CD14-positive monocyte (primary cell): ENCODE measurements at regions not wholly inside any gene's neighbourhood (a gene's known extent, or its start where the extent isn't known, plus 50 kb on each side); places are given as distances from the start of the nearest gene placed in this dataset.

Experiments
- DNase-seq, 3 donors: peaks; one replicate each; pipeline ENCODE4 v3.0.0-alpha.2; 2011 to 2022
- H2AFZ ChIP-seq: 2 replicates; pipeline ENCODE4 v1.6.0; 2012; ENCODE audit warnings: mild to moderate bottlenecking, low read depth, low read length, inconsistent platforms; ENCODE audit not compliant: insufficient read depth, poor library complexity, severe bottlenecking
- H3K27ac ChIP-seq, 2 donors: 1 replicate in 1 of 2; 2 replicates in 1 of 2; pipeline ENCODE4 v1.5.1; 2012 to 2013; ENCODE audit warnings: low read length in 2 of 2, control low read depth in 1 of 2, inconsistent platforms in 1 of 2, low read depth in 1 of 2, mild to moderate bottlenecking in 1 of 2
- H3K27me3 ChIP-seq, 2 donors: one replicate each; pipeline versions ENCODE4 v1.6.0 to v1.6.1; 2011 to 2013; ENCODE audit warnings: low read length in 2 of 2; ENCODE audit not compliant: control insufficient read depth in 2 of 2, insufficient read depth in 2 of 2
- H3K36me3 ChIP-seq, 2 donors: replicated peaks in 1 of 2; 1 replicate in 1 of 2; 2 replicates in 1 of 2; pipeline versions ENCODE4 v1.5.1 to v1.6.1; 2012 to 2013; ENCODE audit warnings: low read length in 2 of 2, control low read depth in 1 of 2, inconsistent platforms in 1 of 2, mild to moderate bottlenecking in 1 of 2; ENCODE audit not compliant: insufficient read depth in 2 of 2, control insufficient read depth in 1 of 2
- H3K4me1 ChIP-seq, 2 donors: 1 replicate in 1 of 2; 2 replicates in 1 of 2; pipeline versions ENCODE4 v1.5.1 to v1.6.1; 2012 to 2013; ENCODE audit warnings: low read length in 2 of 2, control low read depth in 1 of 2, inconsistent platforms in 1 of 2, mild to moderate bottlenecking in 1 of 2, moderate library complexity in 1 of 2; ENCODE audit not compliant: insufficient read depth in 2 of 2, control insufficient read depth in 1 of 2
- H3K4me2 ChIP-seq: replicated peaks from 2 replicates; pipeline ENCODE3; 2012; ENCODE audit warnings: low read length, moderate library complexity, mild to moderate bottlenecking; ENCODE audit not compliant: poor library complexity, severe bottlenecking; ENCODE audit errors: extremely low read depth
- H3K4me3 ChIP-seq, 3 experiments: fragments of 200-600 bp in 1 of 3; sonication (generic) in 1 of 3; replicated peaks in 1 of 3; 1 replicate in 2 of 3; 2 replicates in 1 of 3; pipeline ENCODE4 v1.5.1; 2011 to 2013; ENCODE audit warnings: low read length in 3 of 3, mild to moderate bottlenecking in 3 of 3, control low read depth in 2 of 3, low read depth in 2 of 3, inconsistent platforms in 1 of 3, moderate library complexity in 1 of 3
- H3K79me2 ChIP-seq: 2 replicates; pipeline ENCODE4 v1.6.0; 2012; ENCODE audit warnings: mild to moderate bottlenecking, control low read depth, inconsistent platforms, low read length, moderate library complexity; ENCODE audit not compliant: insufficient read depth
- H3K9ac ChIP-seq: 2 replicates; pipeline ENCODE4 v1.6.0; 2017; ENCODE audit warnings: low read length, mild to moderate bottlenecking; ENCODE audit not compliant: insufficient read depth, poor library complexity, severe bottlenecking
- H3K9me3 ChIP-seq, 2 donors: replicated peaks in 1 of 2; 1 replicate in 1 of 2; 2 replicates in 1 of 2; pipeline versions ENCODE4 v1.5.1 to v1.6.1; 2012 to 2013; ENCODE audit warnings: low read length in 2 of 2, control low read depth in 1 of 2; ENCODE audit not compliant: control insufficient read depth in 1 of 2, insufficient read depth in 1 of 2
- H4K20me1 ChIP-seq: 2 replicates; pipeline ENCODE4 v1.6.0; 2012; ENCODE audit warnings: mild to moderate bottlenecking, low read length, control low read depth, moderate library complexity; ENCODE audit not compliant: insufficient read depth
- H3K27ac Mint-ChIP-seq, 7 donors: one replicate each; pipeline ENCODE4 v1.8.0; 2020; ENCODE audit warnings: mild to moderate bottlenecking in 7 of 7, mixed read lengths in 7 of 7, moderate library complexity in 6 of 7, inconsistent platforms in 2 of 7
- H3K27me3 Mint-ChIP-seq, 3 donors: one replicate each; pipeline ENCODE4 v1.8.0; 2021 to 2022; ENCODE audit warnings: low read depth in 3 of 3, mild to moderate bottlenecking in 3 of 3, mixed read lengths in 3 of 3, moderate library complexity in 3 of 3, inconsistent platforms in 1 of 3
- H3K36me3 Mint-ChIP-seq, 2 donors: one replicate each; pipeline ENCODE4 v1.8.0; 2020; ENCODE audit warnings: mixed read lengths in 2 of 2, inconsistent platforms in 1 of 2, mild to moderate bottlenecking in 1 of 2
- H3K4me1 Mint-ChIP-seq: one replicate; pipeline ENCODE4 v1.8.0; 2020; ENCODE audit warnings: mild to moderate bottlenecking, mixed read lengths
- H3K4me3 Mint-ChIP-seq, 2 donors: one replicate each; pipeline ENCODE4 v1.8.0; 2020; ENCODE audit warnings: mild to moderate bottlenecking in 2 of 2, mixed read lengths in 2 of 2, moderate library complexity in 1 of 2
- H3K9me3 Mint-ChIP-seq, 7 donors: one replicate each; pipeline ENCODE4 v1.8.0; 2020 to 2022; ENCODE audit warnings: mixed read lengths in 7 of 7, mild to moderate bottlenecking in 6 of 7, moderate library complexity in 6 of 7, inconsistent platforms in 2 of 7
- WGBS: methylation state at CpG from one replicate; pipeline ENCODE4 v1.1.5; 2013; ENCODE audit warnings: missing lambda C conversion rate; ENCODE audit not compliant: insufficient coverage; 5-methylcytosine and 5-hydroxymethylcytosine counted together
- intact Hi-C, 2 donors: fragments of 100-400 bp; cut with micrococcal nuclease; formaldehyde crosslinking; loops; one replicate each; pipeline versions ENCODE4 v1.15.0 to v1.15.1; 2023
- TF ChIP-seq, protein P1 (sequence below): fragments of 200-600 bp; IDR thresholded peaks from one replicate; pipeline ENCODE4 v1.8.0; 2022; ENCODE audit warnings: antibody characterized with exemption, mild to moderate bottlenecking

DNA sequence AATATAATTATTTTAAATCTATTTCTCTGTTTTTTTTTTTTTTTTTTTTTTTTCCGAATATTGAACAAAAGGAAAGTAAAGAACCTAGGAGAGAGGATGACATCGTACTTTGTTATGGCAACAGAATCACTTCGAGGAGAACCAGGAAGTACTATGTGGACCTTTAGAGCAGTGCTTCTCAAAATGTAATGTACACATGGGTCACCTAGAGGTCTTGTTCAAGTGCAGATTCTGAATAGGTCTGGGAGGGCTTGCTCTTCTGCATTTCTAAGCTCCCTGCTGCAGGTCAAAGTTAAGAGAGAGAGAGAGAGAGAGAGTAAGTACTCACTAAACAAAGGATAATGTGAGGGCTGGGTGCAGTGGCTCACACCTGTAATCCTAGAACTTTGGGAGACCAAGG, 419.5 kb upstream of the TENM4 start:
- Histone ChIP-seq H3K4me3 (no peak overlapping the region), H3K27me3 (no peaks in the 10 kb centered on the region), H2AFZ (no peak overlapping the region), H3K9me3 (peaks cover 1 to 11% of the 10 kb centered on the region in 2 donors), H3K27ac (no peak overlapping the region), H3K36me3 (no peaks in the 10 kb centered on the region), H3K4me1 (no peaks in the 10 kb centered on the region), H4K20me1 (no peaks in the 10 kb centered on the region), H3K79me2 (no peaks in the 10 kb centered on the region), H3K4me2 (no peak overlapping the region), H3K9ac (no peak overlapping the region)
- intact Hi-C loops, result no loop called here
- no peak overlapping the region for H3K27ac Mint-ChIP-seq
- no peaks in the 10 kb centered on the region for H3K36me3 Mint-ChIP-seq
- WGBS, result 91% methylated on average over 2 of the region's 3 CpGs
- H3K4me1 Mint-ChIP-seq, result no peaks in the 10 kb centered on the region
- DNase-seq, result no peak
- no peak overlapping the region for H3K4me3 Mint-ChIP-seq
- peaks cover 0 to 11% (median 5%) of the 10 kb centered on the region in 7 donors for H3K9me3 Mint-ChIP-seq
- TF ChIP-seq, protein P1, sequence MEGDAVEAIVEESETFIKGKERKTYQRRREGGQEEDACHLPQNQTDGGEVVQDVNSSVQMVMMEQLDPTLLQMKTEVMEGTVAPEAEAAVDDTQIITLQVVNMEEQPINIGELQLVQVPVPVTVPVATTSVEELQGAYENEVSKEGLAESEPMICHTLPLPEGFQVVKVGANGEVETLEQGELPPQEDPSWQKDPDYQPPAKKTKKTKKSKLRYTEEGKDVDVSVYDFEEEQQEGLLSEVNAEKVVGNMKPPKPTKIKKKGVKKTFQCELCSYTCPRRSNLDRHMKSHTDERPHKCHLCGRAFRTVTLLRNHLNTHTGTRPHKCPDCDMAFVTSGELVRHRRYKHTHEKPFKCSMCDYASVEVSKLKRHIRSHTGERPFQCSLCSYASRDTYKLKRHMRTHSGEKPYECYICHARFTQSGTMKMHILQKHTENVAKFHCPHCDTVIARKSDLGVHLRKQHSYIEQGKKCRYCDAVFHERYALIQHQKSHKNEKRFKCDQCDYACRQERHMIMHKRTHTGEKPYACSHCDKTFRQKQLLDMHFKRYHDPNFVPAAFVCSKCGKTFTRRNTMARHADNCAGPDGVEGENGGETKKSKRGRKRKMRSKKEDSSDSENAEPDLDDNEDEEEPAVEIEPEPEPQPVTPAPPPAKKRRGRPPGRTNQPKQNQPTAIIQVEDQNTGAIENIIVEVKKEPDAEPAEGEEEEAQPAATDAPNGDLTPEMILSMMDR, result no peak
- peaks cover 0 to 2% (median 1%) of the 10 kb centered on the region in 3 donors for H3K27me3 Mint-ChIP-seq

DNA sequence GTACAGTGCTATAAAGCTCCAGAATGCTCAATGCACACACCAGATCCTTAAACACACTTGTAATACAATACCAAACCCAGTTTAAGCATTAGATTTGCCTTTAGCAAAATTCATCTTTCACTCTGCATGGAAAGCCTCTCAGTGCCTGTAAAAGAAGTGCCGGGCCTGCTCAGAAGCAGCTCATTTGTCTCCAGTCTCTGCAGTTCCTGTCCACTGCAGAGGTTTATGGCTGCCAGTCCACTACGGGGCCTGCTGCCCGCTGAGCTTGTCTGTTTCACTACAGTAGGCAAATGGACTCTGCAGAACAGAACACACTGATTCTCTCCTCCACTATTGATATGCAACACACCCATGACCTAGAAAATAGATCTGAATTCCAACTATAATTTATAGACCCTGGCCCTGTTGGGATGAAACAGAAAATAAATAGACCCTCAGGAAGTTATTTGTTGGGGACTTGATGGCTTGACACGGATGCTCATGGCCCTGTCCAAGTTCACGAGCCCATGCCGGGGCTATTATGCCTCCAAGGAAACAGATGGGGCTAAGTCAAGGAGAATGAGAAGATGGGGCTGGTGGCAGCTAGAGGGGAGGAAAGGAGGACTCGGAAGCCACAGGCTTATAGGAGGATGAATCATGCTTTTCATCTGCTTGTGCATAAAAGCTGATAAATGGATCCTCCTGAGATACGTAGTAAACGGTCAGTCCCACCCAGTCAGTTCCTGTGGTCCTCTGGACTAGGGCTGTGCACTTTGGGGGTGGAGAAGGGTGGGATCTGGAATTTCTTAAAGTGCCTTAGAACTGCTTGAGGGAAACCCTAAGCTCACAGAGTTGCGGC, 416.8 kb upstream of the TENM4 start:
- H3K9me3 ChIP-seq, result no peaks in the 10 kb centered on the region
- TF ChIP-seq, protein P1, result no peak
- intact Hi-C loops, result no loop called here
- H3K36me3 Mint-ChIP-seq, result no peaks in the 10 kb centered on the region
- no peak for DNase-seq
- H3K9me3 Mint-ChIP-seq, result peaks cover 0 to 11% (median 4%) of the 10 kb centered on the region in 7 donors
- no peaks in the 10 kb centered on the region for H3K4me1 Mint-ChIP-seq
- no peak overlapping the region for H3K9ac ChIP-seq
- no peak overlapping the region for H3K4me2 ChIP-seq
- H3K4me3 Mint-ChIP-seq, result no peak overlapping the region
- no peaks in the 10 kb centered on the region for H4K20me1 ChIP-seq
- H3K4me1 ChIP-seq, result no peaks in the 10 kb centered on the region
- peaks cover 0 to 2% (median 1%) of the 10 kb centered on the region in 3 donors for H3K27me3 Mint-ChIP-seq
- no peaks in the 10 kb centered on the region for H3K79me2 ChIP-seq
- H3K27ac Mint-ChIP-seq, result no peak overlapping the region
- no peak overlapping the region for H3K4me3 ChIP-seq
- no peak overlapping the region for H3K27ac ChIP-seq
- WGBS, result 78% methylated on average over 9 of the region's 10 CpGs
- no peaks in the 10 kb centered on the region for H3K27me3 ChIP-seq
- H3K36me3 ChIP-seq, result no peaks in the 10 kb centered on the region
- no peak overlapping the region for H2AFZ ChIP-seq
